ENCODE measurements at regions not wholly inside any gene's neighbourhood (a gene's known extent, or its start where the extent isn't known, plus 50 kb on each side); places are given as distances from the start of the nearest gene placed in this dataset.

GRCh38 chr1:102219463-102219862 is 222.7 kb upstream of the OLFM3 start:
- FAIRE-seq = no peak
- no peaks in the 10 kb centered on the region for H4K20me1 ChIP-seq (ENCODE audit: insufficient read depth, low read length)
- POLR2A ChIA-PET = no interaction called here
- in situ Hi-C loops (cut with HindIII; ENCODE audit: extremely low pct_ligation_motif_present, low pct_unique_long_range_greater_than_20kb) (no loop called here), intact Hi-C loops (cut with micrococcal nuclease; ENCODE audit: unreplicated experiment) (no loop called here)
- no peaks in the 10 kb centered on the region for H3K79me2 ChIP-seq (ENCODE audit: insufficient read depth, low read length)
- WGBS (ENCODE audit: low lambda C conversion rate) = 2% methylated on average over 2 of the region's 2 CpGs
- peaks cover 46% of the 10 kb centered on the region for H3K9me3 ChIP-seq (ENCODE audit: low read length)
- no peak overlapping the region for H3K4me3 ChIP-seq (replicated peaks in 1 of 3; ENCODE audit: insufficient read depth in 1 of 3, low read depth in 2 of 3, low read length in 3 of 3)
- H3K36me3 ChIP-seq (replicated peaks in 1 of 2; ENCODE audit: control insufficient read depth in 1 of 2, insufficient read depth in 2 of 2, low read length in 2 of 2) = no peaks in the 10 kb centered on the region
- CTCF ChIA-PET (ENCODE audit: low intra/inter-chr PET ratio, low total read pairs) = no interaction called here
- no peak overlapping the region for H3K9ac ChIP-seq (ENCODE audit: insufficient read depth, low read depth, low read length)
- no peak overlapping the region for H3K27ac ChIP-seq (ENCODE audit: extremely low read length, insufficient read depth, low read length)
- BruUV-seq (replicated peaks) = no TSS peak
- DNase-seq (ENCODE audit: low spot score) = no peak
- H3K4me1 ChIP-seq (ENCODE audit: insufficient read depth, low read length) = no peaks in the 10 kb centered on the region
- ATAC-seq = no peak
- no peak overlapping the region for H3K4me2 ChIP-seq (ENCODE audit: low read depth, low read length)
- H3K27me3 ChIP-seq (ENCODE audit: control insufficient read depth in 1 of 2, insufficient read depth in 2 of 2, low read length in 2 of 2) = no peaks in the 10 kb centered on the region
- H2AFZ ChIP-seq (ENCODE audit: low read length) = no peak overlapping the region
- no peak for TF ChIP-seq ZNF609 (CRISPR knock-in tag; IDR thresholded peaks at IDR 0.05; ENCODE audit: borderline replicate concordance)
- TF ChIP-seq ZNF660 (CRISPR knock-in tag; IDR thresholded peaks at IDR 0.05; ENCODE audit: borderline replicate concordance, low read depth) = no peak
- TF ChIP-seq TFAP4 (IDR thresholded peaks at IDR 0.05; ENCODE audit: borderline replicate concordance, low read depth) = no peak
- no peak for TF ChIP-seq PATZ1 (CRISPR knock-in tag; IDR thresholded peaks at IDR 0.05)
- no peak for TF ChIP-seq CREB1 (IDR thresholded peaks at IDR 0.05)
- no peak for TF ChIP-seq CREB1 (CRISPR knock-in tag; IDR thresholded peaks at IDR 0.05)
- TF ChIP-seq ZBED4 (CRISPR knock-in tag; IDR thresholded peaks at IDR 0.05; ENCODE audit: borderline replicate concordance) = no peak
- TF ChIP-seq ZFAT (CRISPR knock-in tag; conservative IDR thresholded peaks at IDR 0.05) = no peak
- no peak for TF ChIP-seq ATF4 (CRISPR knock-in tag; IDR thresholded peaks at IDR 0.05)
- no peak for TF ChIP-seq SOX6 (IDR thresholded peaks at IDR 0.05)
- TF ChIP-seq SOX6 (CRISPR knock-in tag; IDR thresholded peaks at IDR 0.05) = no peak
